HG02763 (cell line): ENCODE measurements at regions not wholly inside any gene's neighbourhood (a gene's known extent, or its start where the extent isn't known, plus 50 kb on each side); places are given as distances from the start of the nearest gene placed in this dataset.
"Not testable (repeated sequence)": the region's sequence is repeated elsewhere in the genome, so short reads cannot be mapped to it uniquely, and the experiment has no call there.

ENCODE experiments used
- ATAC-seq: cut with Tn5 transposase; IDR thresholded peaks from one replicate; pipeline ENCODE4 v1.9.1; 2021; ENCODE audit warnings: mild to moderate bottlenecking, moderate library complexity; ENCODE audit not compliant: unreplicated experiment

DNA sequence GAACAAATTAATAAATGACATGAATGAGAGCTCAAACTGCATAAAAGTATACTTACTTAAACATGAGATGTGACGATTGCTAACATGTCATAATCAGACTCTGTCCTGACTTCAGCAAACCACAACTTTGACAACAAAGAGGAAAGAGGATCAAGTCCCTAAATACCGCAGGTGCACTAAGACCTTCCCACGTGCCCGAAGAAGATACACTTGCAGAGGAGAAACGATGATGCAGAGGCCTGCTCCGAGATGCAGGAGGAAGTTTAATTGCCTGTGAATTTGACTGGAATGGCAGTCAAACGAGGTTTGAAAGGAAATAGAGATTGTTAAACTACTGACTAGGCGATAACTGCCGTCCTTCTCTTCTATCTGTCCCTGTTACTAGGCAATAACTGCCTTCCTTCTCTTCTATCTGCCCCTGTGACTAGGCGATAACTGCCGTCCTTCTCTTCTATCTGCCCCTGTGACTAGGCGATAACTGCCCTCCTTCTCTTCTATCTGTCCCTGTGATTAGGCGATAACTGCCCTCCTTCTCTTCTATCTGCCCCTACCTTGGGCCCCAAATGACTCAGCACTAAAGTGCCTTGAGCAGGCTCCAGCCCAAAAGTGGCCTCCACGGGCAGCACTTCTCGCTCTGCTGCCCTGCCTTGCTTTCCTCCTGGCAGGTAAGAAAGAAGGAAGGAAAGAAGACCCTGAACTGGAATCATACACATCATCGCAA is 2226.0 kb upstream of the DEFB115 start:
- ATAC-seq, result not testable (repeated sequence)

DNA sequence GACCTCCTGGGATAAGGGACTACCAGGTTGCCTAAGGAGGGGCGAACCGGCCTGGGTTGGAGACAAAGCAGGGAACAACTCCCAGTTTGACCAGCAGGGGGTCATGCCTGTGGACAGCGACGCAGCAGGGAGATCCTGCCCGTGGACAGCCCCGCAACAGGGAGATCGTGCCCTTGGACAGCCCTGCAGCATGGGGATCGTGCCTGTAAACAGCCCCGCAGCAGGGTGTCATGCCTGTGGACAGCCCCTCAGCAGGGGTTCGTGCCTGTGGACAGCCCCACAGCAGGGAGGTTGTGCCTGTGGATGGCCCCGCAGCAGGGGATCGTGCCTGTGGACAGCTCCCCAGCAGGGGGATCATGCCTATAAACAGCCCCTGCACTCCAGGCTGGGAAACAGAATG is 2213.2 kb upstream of the DEFB115 start:
- ATAC-seq, result not testable (repeated sequence)

DNA sequence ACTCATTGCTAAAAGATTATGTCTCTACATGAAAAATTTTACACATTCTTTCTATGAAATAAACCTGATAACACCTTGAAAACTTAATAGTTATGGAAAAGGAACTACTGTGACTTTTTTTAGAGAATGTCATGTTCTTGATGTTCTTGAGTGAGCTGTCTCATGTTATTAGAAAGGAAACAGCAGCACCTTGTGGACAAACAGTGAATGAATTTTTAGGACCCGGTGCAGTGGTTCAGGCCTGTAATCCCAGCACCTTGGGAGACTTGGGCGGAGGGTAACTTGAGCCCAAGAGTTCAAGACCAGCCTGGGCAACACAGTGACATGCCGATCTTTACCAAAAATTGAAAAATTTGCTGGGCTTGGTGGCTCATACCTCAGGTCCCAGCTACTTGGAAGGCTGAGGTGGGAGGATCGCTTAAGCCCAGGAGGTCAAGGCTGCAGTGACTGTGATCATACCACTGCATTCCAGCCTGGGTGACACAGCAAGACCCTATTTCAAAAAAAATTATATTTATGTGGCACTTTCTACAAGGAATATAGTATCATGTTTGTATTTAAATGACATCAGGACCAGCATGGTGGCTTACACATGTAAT is 2207.4 kb upstream of the DEFB115 start:
- ATAC-seq, result not testable (repeated sequence)

DNA sequence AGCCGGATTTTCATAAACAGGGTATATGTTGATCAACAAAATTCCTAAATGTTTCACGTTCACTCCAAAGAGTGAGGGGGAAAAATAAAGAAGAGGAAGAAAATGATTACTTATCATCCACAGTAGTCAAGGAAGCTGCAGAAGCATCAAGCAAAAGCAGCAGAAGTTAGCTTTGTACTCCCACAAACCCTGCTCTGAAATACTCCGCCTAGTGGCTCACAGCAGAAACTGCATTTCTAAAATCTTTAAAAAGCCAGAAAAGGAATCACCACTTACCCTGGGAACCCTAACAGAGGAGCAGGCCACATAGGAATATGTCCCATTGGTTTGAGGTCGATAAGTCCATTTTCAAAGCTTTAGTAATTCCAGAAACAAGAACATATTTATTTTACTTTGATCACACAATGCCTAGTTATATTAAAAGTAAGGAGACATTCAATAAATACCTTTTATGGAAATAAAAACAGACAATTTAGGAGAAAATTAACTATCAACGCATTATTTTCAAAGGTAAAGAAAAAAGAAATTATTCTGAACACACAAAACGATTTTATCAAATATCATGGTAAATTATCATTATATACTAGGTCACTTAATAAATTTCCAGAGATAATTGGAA is 2199.5 kb upstream of the DEFB115 start:
- not testable (repeated sequence) for ATAC-seq

DNA sequence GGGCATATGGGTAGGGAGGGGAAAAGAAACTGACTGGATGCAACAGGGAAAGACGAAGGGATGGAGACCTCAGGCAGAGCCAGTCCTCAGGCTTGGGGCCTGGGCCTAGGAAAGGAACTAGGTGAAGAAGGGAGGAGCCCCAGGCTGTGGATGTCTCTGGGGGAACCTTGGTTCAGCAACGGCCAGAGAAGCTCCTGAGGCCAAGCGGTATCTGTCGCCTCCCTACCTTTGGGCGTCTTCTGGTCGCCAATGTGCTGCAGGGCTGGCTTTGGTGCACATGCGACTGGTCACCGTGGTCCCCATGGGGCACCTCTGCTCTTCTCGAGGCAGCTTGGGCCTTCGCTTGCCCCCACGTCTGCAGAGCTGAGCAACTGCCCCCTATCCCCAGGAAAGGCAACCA is 2195.0 kb upstream of the DEFB115 start:
- not testable (repeated sequence) for ATAC-seq

DNA sequence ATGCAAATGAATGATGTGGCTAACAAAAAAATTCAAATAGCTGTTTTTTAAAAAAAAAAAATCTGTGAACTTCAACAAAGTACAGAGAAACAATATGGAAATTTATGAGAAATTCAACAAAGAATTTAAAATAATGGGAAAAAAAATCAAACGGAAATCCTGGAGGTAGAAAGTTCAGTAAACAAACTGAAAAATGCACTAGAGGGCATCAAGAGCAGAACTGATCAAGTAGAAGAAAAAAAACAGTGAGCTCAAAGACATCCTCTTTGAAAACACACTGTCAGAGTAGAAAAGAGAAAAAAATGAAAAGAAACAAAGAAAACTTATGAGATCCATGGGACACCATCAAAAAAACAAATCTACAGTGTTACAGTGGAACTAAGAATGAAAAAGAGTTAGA is 2191.1 kb upstream of the DEFB115 start:
- ATAC-seq, result not testable (repeated sequence)

DNA sequence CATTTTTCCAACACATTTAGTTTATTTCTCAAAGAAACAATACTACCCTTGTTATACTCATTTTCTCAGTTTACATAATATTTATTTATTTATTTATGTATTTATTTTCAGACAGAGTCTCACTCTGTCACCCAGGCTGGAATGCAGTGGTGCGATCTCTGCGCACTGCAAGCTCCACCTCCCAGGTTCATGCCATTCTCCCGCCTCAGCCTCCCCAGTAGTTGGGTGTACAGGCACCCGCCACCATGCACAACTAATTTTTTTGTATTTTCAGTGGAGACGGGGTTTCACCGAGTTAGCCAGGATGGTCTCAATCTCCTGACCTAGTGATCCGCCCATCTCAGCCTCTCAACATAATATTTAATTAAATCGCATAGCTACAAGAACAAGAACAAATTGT is 2183.8 kb upstream of the DEFB115 start:
- ATAC-seq, result not testable (repeated sequence)

DNA sequence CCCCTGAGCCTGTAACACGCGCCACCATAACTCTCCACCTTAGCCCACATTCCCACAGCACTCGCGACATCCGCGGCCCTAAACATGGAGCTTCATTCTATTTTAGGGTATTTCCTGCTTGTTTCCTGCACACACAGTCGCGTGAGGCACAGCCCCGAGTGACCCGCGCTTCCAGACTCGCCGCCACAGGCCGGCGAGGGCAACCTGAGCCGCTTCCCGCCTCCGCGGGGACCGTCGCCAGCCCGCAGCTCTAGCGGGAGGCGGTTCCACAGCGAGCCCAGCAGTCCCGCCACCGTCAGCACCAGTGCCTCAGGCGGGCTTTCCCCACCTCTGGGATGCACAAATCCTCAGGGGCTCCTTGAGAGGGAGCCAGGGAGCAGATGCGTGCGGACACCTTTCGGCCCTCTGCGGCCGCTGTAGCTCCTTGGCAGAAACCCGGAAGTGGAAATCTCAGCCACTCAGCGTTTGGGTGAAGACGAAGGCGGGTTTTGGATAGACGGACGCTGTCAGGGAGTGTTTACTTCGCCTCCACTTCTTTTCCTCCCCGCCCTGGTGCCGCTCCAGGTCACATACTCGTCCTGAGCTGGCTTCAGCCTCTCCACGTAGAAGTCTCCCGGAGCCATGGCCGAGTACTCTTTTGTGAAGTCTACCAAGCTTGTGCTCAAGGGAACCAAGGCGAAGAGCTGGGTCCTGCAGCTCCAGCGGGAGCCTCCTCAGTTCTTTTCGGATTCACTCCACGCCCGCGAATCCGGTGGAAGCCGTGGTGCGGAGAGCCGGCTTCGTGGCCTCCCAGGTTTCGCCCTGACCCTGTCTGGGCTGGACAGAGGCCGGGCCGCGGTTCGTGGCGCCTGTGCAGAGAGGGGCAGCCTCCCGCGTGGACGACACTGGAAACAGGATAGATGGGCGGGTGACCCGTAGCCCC is 2177.4 kb upstream of the DEFB115 start:
- ATAC-seq, result peak; percentile 88

DNA sequence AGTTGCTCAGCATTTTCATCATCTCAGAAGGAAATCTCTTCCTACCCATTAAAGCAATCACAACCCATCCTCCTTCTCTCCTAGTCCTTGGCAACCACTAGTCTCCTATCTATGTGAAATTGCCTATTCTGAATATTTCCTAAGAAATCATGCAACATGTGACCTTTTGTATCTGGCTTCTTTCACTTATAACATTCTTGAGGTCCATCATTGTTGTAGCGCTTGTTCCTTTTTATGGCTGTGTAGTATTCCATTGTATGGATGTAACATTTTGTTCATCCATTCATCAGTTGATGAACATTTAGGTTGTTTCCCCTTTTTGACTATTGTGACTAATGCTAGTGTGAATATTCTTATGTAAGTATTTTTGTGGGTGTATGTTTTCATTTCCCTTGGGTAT is 2175.8 kb upstream of the DEFB115 start:
- not testable (repeated sequence) for ATAC-seq

DNA sequence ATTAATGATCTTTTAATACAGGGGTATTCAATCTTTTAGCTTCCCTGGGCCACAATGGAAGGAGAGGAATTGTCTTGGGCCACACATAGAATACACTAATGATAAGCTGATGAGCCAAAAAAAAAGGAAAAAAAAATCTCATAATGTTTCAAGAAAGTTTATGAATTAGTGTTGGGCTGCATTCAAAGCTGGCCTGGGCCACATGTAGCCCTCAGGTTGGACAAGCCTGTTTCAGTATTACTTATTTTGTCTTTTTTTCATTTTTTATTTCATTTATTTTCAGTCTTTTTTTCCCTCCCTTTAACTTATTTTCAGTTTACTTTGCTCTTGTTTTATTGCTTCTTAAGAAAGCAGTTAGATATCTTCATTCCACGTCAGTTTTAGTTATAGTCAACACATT is 2171.8 kb upstream of the DEFB115 start:
- no peak for ATAC-seq

DNA sequence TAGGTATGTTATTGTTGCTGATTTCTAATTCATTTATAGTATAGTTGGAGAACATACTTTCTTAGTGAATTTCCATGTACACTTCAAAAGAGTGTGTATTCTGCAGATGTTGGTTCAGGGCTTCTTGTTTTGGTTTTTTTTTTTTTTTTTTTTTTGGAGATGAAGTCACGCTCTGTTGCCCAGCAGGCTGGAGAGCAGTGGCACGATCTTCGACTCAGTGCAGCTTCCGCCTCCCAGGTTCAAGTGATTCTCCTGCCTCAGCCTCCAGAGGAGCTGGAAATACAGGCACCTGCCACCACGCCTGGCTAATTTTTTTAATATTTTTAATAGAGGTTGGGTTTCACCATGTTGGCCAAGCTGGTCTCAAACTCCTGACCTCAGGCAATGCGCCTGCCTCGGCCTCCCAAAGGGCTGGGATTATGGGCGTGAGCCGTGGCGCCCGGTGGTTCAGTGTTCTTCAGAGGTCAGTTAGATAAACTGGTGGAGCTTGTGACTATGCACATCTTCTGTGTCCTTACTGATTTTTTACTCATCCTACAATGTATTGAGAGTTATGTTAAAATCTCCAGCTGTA is 2171.2 kb upstream of the DEFB115 start:
- ATAC-seq, result not testable (repeated sequence)

DNA sequence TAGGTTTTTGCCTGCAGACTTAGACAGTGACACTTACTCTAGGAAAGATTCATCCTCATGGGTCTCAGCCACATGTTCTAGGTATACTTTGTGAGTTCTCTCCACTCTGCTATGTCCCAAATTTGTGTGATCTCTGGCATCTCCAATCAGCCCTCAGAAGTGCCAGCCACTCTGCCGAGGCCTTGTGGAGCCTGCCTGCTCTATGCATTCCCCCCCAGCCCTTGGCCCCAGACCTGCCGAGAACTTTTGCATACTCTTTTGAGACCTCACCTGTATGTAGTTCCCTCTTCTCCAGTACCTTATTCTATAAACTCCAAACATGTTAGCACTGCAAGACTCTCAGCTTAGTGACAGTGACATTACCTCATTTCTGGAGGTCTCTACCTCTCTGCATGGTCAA is 2170.5 kb upstream of the DEFB115 start:
- ATAC-seq, result no peak

DNA sequence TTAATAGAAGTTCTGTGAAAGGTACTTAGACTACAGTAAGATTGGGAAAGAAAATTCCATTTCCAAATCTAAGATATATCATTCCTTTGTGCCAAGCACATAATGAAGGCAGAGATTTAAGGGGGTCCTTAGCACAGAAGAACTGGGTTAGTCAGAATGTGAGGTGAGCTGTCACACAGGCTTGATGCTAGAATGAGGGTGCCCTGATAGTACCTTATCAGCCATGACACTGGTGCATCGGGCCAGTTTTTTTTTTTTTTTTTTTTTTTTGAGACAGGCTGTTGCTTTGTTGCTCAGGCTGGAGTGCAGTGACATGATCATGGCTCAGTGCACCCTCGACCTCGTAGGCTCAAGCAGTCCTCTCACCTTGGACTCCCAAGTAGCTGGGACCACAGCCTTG is 2169.6 kb upstream of the DEFB115 start:
- not testable (repeated sequence) for ATAC-seq

DNA sequence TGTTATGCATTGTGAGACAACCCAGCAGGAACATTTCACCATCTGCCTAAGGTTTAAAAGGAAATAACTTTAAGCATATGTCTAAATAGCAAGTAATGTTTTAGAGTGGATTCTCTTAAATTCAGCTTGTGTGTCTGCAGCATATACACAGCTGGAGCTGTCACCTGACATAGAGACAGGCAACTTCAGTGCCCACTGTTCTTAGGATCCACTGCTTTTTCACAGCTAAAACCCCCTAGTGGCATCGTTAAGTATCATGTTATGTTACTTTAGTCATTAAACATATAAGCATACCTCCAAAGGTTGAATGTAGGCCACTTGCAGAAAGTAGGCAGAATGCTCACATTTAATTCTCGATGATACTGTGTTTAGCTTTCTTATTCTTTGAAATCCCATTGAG is 2169.0 kb upstream of the DEFB115 start:
- not testable (repeated sequence) for ATAC-seq

DNA sequence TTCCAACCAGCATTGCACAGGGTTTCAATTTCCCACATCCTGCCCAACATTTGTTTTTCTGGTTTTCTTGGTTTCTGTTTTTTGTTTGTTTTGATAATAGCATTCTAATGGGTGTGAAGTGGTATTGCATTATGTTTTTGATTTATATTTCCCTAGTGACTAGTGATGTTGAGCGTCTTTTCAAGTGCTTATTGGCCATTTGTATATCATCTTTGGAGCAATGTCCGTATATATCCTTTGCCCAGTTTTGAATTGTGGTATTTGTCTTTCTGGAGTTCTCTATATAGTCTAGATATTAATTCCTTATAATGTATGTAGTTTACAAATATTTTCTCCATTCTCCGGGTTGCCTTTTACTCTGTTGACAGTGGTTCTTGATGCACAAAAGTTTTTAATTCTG is 2168.1 kb upstream of the DEFB115 start:
- ATAC-seq, result not testable (repeated sequence)

DNA sequence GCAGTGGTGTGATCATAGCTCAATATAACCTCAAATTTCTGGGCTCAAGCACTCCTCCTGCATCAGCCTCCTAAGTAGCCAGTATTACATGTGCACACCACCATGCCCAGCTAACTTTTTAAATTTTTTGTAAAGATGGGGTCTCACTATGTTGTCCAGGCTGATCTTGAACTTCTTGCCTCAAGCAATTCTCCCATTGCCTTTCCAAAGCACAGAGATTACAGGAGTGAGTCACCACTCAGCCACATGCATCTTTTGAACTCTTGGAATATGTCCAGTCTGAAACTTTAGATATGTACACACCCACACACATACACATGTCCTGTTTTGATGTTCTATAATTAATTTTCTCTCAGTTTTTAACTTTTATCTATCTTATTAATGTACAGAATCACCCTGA is 2163.5 kb upstream of the DEFB115 start:
- ATAC-seq, result not testable (repeated sequence)

DNA sequence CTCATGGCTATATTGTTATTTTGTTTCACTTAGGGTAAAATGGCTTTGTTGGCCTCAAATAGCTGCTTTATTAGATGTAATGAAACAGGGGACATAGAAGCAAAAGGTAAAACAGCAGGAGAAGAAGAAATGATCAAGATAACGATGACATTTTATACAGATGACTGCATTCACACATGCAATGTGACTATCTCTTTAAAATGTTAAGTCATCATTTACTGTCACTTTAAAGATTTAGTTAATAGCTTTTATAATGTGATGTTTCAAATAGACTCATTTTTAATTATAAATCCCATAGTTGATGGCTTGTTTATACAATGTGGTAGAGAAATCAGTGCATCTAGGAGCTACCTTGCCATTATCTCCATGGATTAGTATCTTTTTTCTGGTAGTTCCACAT is 2160.8 kb upstream of the DEFB115 start:
- ATAC-seq, result not testable (repeated sequence)

DNA sequence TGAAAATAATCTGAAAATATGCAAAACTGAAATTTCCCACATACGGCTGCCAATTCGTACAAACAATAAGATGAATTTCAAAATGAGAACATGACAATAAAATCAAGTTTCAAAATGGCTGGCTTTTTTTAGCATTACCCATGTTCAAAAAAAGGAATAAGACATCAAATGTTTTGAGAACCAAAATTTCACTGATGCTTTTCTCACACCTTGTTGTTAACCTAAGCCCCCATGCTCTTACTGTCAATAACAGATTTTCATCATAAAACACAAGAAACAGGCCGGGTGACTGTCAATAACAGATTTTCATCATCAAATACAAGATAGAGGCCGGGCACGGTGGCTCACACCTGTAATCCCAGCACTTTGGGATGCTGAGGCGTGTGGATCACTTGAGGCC is 2149.6 kb upstream of the DEFB115 start:
- not testable (repeated sequence) for ATAC-seq

DNA sequence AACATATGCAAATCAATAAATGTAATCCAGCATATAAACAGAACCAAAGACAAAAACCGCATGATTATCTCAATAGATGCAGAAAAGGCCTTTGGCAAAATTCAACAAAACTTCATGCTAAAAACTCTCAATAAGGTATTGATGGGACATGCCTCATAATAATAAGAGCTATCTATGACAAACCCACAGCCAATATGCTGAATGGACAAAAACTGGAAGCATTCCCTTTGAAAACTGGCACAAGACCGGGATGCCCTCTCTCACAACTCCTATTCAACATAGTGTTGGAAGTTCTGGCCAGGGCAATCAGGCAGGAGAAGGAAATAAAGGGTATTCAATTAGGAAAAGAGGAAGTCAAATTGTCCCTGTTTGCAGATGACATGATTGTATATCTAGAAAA is 2148.1 kb upstream of the DEFB115 start:
- not testable (repeated sequence) for ATAC-seq

DNA sequence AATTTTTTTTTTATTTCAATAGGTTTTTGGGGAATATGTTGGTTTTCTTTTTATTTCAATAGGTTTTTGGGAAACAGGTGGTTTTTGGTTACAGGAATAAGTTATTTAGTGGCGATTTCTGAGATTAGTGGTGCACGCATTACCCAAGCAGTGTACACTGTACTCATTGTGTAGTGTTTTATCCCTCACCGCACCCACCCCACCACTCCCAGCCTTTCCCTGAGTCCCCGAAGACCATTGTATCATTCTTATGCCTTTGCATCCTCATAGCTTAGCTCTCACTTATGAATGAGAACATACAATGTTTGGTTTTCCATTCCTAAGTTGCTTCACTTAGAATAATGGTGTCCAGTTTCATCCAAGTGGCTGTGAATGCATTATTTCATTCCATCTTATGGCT is 2142.4 kb upstream of the DEFB115 start:
- not testable (repeated sequence) for ATAC-seq

DNA sequence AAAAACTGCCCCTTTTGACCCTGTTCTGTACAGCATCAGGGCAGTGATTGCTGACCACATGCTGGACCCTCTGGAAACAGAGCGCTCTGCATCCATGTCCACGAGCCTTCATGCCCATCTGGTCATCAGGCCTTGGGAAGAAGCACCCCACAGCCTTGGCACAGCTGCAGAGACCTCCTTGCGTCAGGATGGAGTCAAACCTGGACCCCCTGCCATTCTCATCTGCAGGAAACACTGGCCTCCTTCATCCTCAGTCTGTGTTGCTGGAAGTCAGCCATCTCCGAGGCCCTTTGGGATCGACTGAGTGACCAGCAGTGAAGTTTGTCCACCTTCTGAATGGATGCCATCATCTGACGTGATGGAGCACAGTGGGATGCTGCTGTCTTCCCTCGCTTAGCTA is 2138.3 kb upstream of the DEFB115 start:
- ATAC-seq, result no peak
